H9 (cell line): ENCODE measurements at regions not wholly inside any gene's neighbourhood (a gene's known extent, or its start where the extent isn't known, plus 50 kb on each side); places are given as distances from the start of the nearest gene placed in this dataset.

Experiments
- DNase-seq: peaks from one replicate; pipeline ENCODE4 v3.0.0-alpha.2; 2017
- H2AFZ ChIP-seq: one replicate; pipeline ENCODE4 v1.6.1; 2013; ENCODE audit warnings: mild to moderate bottlenecking, low read length, control low read depth, moderate library complexity
- H2AK5ac ChIP-seq: 2 replicates; pipeline ENCODE4 v1.6.1; 2013; ENCODE audit warnings: low read length, control low read depth, mixed read lengths; ENCODE audit not compliant: insufficient read length
- H2BK120ac ChIP-seq: one replicate; pipeline ENCODE4 v1.6.1; 2013; ENCODE audit warnings: low read depth, mild to moderate bottlenecking, low read length, control low read depth, inconsistent platforms; ENCODE audit not compliant: poor library complexity, severe bottlenecking
- H2BK12ac ChIP-seq: 2 replicates; pipeline ENCODE4 v1.6.1; 2013; ENCODE audit warnings: low read length, control low read depth, mixed read lengths, low read depth; ENCODE audit not compliant: insufficient read length
- H2BK15ac ChIP-seq: 2 replicates; pipeline ENCODE4 v1.6.1; 2013; ENCODE audit warnings: low read depth, low read length, control low read depth
- H2BK20ac ChIP-seq: one replicate; pipeline ENCODE4 v1.6.1; 2013; ENCODE audit warnings: low read depth, mild to moderate bottlenecking, low read length, control low read depth, inconsistent platforms; ENCODE audit not compliant: poor library complexity, severe bottlenecking
- H2BK5ac ChIP-seq: 2 replicates; pipeline ENCODE4 v1.6.1; 2013; ENCODE audit warnings: low read length, control low read depth, mixed read lengths; ENCODE audit not compliant: insufficient read length
- H3K14ac ChIP-seq: 2 replicates; pipeline ENCODE4 v1.6.1; 2013; ENCODE audit warnings: low read length, control low read depth; ENCODE audit not compliant: insufficient read depth
- H3K18ac ChIP-seq: 2 replicates; pipeline ENCODE4 v1.6.1; 2013; ENCODE audit warnings: low read depth, mild to moderate bottlenecking, mixed read lengths, low read length, control low read depth; ENCODE audit not compliant: insufficient read length
- H3K23ac ChIP-seq: 2 replicates; pipeline ENCODE4 v1.6.1; 2013; ENCODE audit warnings: low read length, control low read depth, mixed read lengths, low read depth; ENCODE audit not compliant: insufficient read length
- H3K23me2 ChIP-seq: 2 replicates; pipeline ENCODE4 v1.6.1; 2013; ENCODE audit warnings: low read depth, mild to moderate bottlenecking, mixed read lengths, low read length, control low read depth; ENCODE audit not compliant: insufficient read length, poor library complexity, severe bottlenecking
- H3K27ac ChIP-seq: 2 replicates; pipeline ENCODE4 v1.5.1; 2013; ENCODE audit warnings: low read length, control low read depth, mixed read lengths, low read depth; ENCODE audit not compliant: insufficient read length
- H3K27me3 ChIP-seq: 2 replicates; pipeline ENCODE4 v1.6.1; 2013; ENCODE audit warnings: low read length, control low read depth, inconsistent platforms; ENCODE audit not compliant: insufficient read depth
- H3K4ac ChIP-seq: 2 replicates; pipeline ENCODE4 v1.6.1; 2013; ENCODE audit warnings: low read depth, mild to moderate bottlenecking, control low read depth, inconsistent platforms, low read length, moderate library complexity
- H3K4me1 ChIP-seq: 2 replicates; pipeline ENCODE4 v1.6.1; 2013; ENCODE audit warnings: low read length, control low read depth, inconsistent platforms; ENCODE audit not compliant: insufficient read depth
- H3K4me2 ChIP-seq: 2 replicates; pipeline ENCODE4 v1.6.1; 2013; ENCODE audit warnings: low read length, control low read depth, mixed read lengths; ENCODE audit not compliant: insufficient read length, insufficient read depth
- H3K56ac ChIP-seq: 2 replicates; pipeline ENCODE4 v1.6.1; 2013; ENCODE audit warnings: low read depth, mild to moderate bottlenecking, mixed read lengths, low read length, control low read depth; ENCODE audit not compliant: insufficient read length
- H3K79me1 ChIP-seq: 2 replicates; pipeline ENCODE4 v1.6.1; 2013; ENCODE audit warnings: low read depth, mild to moderate bottlenecking, moderate library complexity, low read length, control low read depth, inconsistent platforms; ENCODE audit not compliant: insufficient read depth, poor library complexity, severe bottlenecking
- H3K79me2 ChIP-seq: 2 replicates; pipeline ENCODE4 v1.6.1; 2013; ENCODE audit warnings: low read length, control low read depth, inconsistent platforms; ENCODE audit not compliant: insufficient read depth
- H3K9ac ChIP-seq: 2 replicates; pipeline ENCODE4 v1.6.1; 2013; ENCODE audit warnings: low read length, control low read depth, mixed read lengths; ENCODE audit not compliant: insufficient read length; ENCODE audit errors: extremely low read depth
- H3K9me3 ChIP-seq: one replicate; pipeline ENCODE4 v1.6.1; 2013; ENCODE audit warnings: low read depth, low read length, inconsistent platforms; ENCODE audit not compliant: control insufficient read depth
- H3T11ph ChIP-seq: one replicate; pipeline ENCODE4 v1.6.1; 2013; ENCODE audit warnings: mild to moderate bottlenecking, low read length, control low read depth, inconsistent platforms
- H4K20me1 ChIP-seq: one replicate; pipeline ENCODE4 v1.6.1; 2013; ENCODE audit not compliant: control insufficient read depth, insufficient read length, insufficient read depth
- H4K5ac ChIP-seq: 2 replicates; pipeline ENCODE4 v1.6.1; 2013; ENCODE audit warnings: low read depth, mild to moderate bottlenecking, mixed read lengths, low read length, control low read depth; ENCODE audit not compliant: insufficient read length
- H4K8ac ChIP-seq: replicated peaks from 2 replicates; pipeline ENCODE4 v1.6.1; 2013; ENCODE audit warnings: low read length, control low read depth, mixed read lengths, low read depth; ENCODE audit not compliant: insufficient read length
- H4K91ac ChIP-seq: 2 replicates; pipeline ENCODE4 v1.6.1; 2013; ENCODE audit warnings: low read depth, mild to moderate bottlenecking, moderate library complexity, mixed read lengths, low read length, control low read depth; ENCODE audit not compliant: insufficient read length
- H3K27ac Mint-ChIP-seq, 3 experiments: 2 replicates in 2 of 3; 3 replicates in 1 of 3; pipeline ENCODE4 v1.8.0; 2020 to 2021; ENCODE audit warnings: mixed read lengths in 3 of 3, mild to moderate bottlenecking in 1 of 3, moderate library complexity in 1 of 3
- H3K27me3 Mint-ChIP-seq: 2 replicates; pipeline ENCODE4 v1.8.0; 2021; ENCODE audit warnings: low read depth, mild to moderate bottlenecking, moderate library complexity, mixed read lengths
- H3K36me3 Mint-ChIP-seq, 3 experiments: 2 replicates in 2 of 3; 3 replicates in 1 of 3; pipeline ENCODE4 v1.8.0; 2020 to 2021; ENCODE audit warnings: low read depth in 3 of 3, mixed read lengths in 3 of 3; ENCODE audit not compliant: insufficient read depth in 1 of 3
- H3K4me1 Mint-ChIP-seq, 2 experiments: 2 replicates each; pipeline ENCODE4 v1.8.0; 2020; ENCODE audit warnings: mixed read lengths in 2 of 2
- H3K4me3 Mint-ChIP-seq, 2 experiments: 2 replicates in 1 of 2; 3 replicates in 1 of 2; pipeline ENCODE4 v1.8.0; 2020 to 2021; ENCODE audit warnings: mild to moderate bottlenecking in 2 of 2, mixed read lengths in 2 of 2, moderate library complexity in 1 of 2
- H3K9me3 Mint-ChIP-seq, 2 experiments: 2 replicates in 1 of 2; 3 replicates in 1 of 2; pipeline ENCODE4 v1.8.0; 2020; ENCODE audit warnings: mild to moderate bottlenecking in 2 of 2, mixed read lengths in 2 of 2, moderate library complexity in 1 of 2
- CTCF ChIP-seq: fragments of 200-600 bp; sonication (generic); conservative IDR thresholded peaks from 3 replicates; pipeline ENCODE4 v1.8.0; 2021; ENCODE audit warnings: antibody characterized with exemption, mild to moderate bottlenecking
- WGBS: extraction: QIAGEN DNeasy Blood & Tissue Kit; methylation state at CpG from one replicate; pipeline ENCODE4 v1.1.7; 2013; ENCODE audit warnings: missing lambda C conversion rate, low lambda C conversion rate, mixed read lengths; ENCODE audit not compliant: insufficient read length; ENCODE audit errors: extremely low coverage; 5-methylcytosine and 5-hydroxymethylcytosine counted together

- no peaks in the 10 kb centered on the region; the same call in none of the 2 replicates for H3K27me3 Mint-ChIP-seq
- no peak overlapping the region for H2BK120ac ChIP-seq
- no peak overlapping the region for H2BK20ac ChIP-seq
- H3K27ac ChIP-seq: no peak overlapping the region
- no peaks in the 10 kb centered on the region for H3K79me2 ChIP-seq
- H3K4me1 ChIP-seq: peaks cover 15% of the 10 kb centered on the region; the same call in 1 of the 2 replicates
- H2AFZ ChIP-seq: no peak overlapping the region
- DNase-seq: no peak
- no peak overlapping the region for H3K4me3 Mint-ChIP-seq
- H3K9ac ChIP-seq: no peak overlapping the region
- no peaks in the 10 kb centered on the region for H3K9me3 ChIP-seq
- no peak overlapping the region for H2BK5ac ChIP-seq
- H3K36me3 Mint-ChIP-seq: no peaks in the 10 kb centered on the region
- H3K23me2 ChIP-seq: no peaks in the 10 kb centered on the region
- H3K9me3 Mint-ChIP-seq: no peaks in the 10 kb centered on the region
- H3K4ac ChIP-seq: no peak overlapping the region
- no peak overlapping the region for H3K14ac ChIP-seq
- H4K5ac ChIP-seq: no peak overlapping the region
- H3K4me1 Mint-ChIP-seq: peaks cover 30 to 41% of the 10 kb centered on the region in 2 experiments
- no peak overlapping the region for H2BK12ac ChIP-seq
- no peak overlapping the region for H3K23ac ChIP-seq
- no peak overlapping the region for H2AK5ac ChIP-seq
- no peak overlapping the region for H2BK15ac ChIP-seq
- no CpG with 5 or more reads among the region's 8 CpGs for WGBS
- H3T11ph ChIP-seq: no peak overlapping the region
- no peak overlapping the region for H3K18ac ChIP-seq
- H4K8ac ChIP-seq: no peak overlapping the region
- H4K20me1 ChIP-seq: no peaks in the 10 kb centered on the region
- no peak overlapping the region for H3K27ac Mint-ChIP-seq
- H3K56ac ChIP-seq: no peak overlapping the region
- H3K27me3 ChIP-seq: no peaks in the 10 kb centered on the region
- no peak overlapping the region for H3K4me2 ChIP-seq
- H3K79me1 ChIP-seq: no peaks in the 10 kb centered on the region
- H4K91ac ChIP-seq: no peak overlapping the region
- no peak for TF ChIP-seq CTCF
Measured at GRCh38 chr22:33984656-33985285, 64.5 kb upstream of the LARGE1 start.
